NB4 (cell line): ENCODE measurements at regions not wholly inside any gene's neighbourhood (a gene's known extent, or its start where the extent isn't known, plus 50 kb on each side); places are given as distances from the start of the nearest gene placed in this dataset.

Experiments
- POLR2A ChIP-seq: IDR thresholded peaks from 2 replicates; pipeline ENCODE4 v1.6.1; 2011; ENCODE audit warnings: mild to moderate bottlenecking; ENCODE audit not compliant: insufficient read length; ENCODE audit errors: extremely low read depth
- TF ChIP-seq, protein P1 (sequence below): IDR thresholded peaks from one replicate; pipeline ENCODE4 v1.5.1; 2012; ENCODE audit warnings: low read depth, low read length

DNA sequence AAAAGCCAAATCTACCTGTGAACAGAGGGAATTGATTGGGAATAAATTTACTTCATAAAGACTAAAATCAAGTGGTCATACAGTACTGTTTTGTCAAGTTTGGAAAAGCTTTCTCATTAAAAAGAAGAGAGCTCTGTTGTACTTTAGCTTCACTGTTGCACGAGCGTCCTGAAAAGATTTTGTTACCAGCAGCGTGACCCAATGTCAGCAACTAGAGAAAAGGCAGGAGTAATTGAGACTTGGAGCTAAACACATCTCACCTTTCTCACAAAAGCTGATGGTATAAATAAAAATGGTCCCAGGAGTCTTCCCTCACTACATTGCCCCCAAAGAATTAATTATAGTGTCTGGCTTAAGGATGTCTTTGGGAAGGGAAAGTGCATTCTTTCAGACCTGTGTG lies 613.7 kb downstream of the OLFM4 start:
- no peak for TF ChIP-seq POLR2A
- TF ChIP-seq, protein P1, sequence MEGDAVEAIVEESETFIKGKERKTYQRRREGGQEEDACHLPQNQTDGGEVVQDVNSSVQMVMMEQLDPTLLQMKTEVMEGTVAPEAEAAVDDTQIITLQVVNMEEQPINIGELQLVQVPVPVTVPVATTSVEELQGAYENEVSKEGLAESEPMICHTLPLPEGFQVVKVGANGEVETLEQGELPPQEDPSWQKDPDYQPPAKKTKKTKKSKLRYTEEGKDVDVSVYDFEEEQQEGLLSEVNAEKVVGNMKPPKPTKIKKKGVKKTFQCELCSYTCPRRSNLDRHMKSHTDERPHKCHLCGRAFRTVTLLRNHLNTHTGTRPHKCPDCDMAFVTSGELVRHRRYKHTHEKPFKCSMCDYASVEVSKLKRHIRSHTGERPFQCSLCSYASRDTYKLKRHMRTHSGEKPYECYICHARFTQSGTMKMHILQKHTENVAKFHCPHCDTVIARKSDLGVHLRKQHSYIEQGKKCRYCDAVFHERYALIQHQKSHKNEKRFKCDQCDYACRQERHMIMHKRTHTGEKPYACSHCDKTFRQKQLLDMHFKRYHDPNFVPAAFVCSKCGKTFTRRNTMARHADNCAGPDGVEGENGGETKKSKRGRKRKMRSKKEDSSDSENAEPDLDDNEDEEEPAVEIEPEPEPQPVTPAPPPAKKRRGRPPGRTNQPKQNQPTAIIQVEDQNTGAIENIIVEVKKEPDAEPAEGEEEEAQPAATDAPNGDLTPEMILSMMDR, result no peak
